ENCODE measurements at regions not wholly inside any gene's neighbourhood (a gene's known extent, or its start where the extent isn't known, plus 50 kb on each side); places are given as distances from the start of the nearest gene placed in this dataset.

DNA sequence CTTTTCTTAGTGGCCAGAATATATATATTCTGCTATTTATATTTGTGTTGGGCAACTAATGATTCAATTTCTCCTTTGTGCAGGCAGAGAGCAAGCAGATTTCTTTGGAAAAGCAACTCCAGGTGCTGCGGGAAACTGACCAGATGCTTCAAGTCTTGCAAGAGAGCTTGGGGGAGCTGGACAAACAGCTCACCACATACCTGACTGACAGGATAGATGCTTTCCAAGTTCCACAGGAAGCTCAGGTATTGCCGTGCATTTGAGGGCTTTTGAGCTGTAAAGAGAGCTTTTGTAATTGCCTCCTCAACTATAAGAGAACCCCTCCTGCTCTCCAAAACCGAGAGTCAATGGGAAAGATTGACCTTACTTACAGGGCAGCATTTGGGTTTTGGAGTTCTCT lies 203.5 kb downstream of the UTRN start:
- H3K36me3 ChIP-seq (replicated peaks in 1 of 2; ENCODE audit: control insufficient read depth in 1 of 2, insufficient read depth in 2 of 2, low read length in 2 of 2): peaks cover 40 to 75% of the 10 kb centered on the region in 2 experiments
- no peaks in the 10 kb centered on the region for H4K20me1 ChIP-seq (ENCODE audit: insufficient read depth, low read length)
- H3K4me2 ChIP-seq (ENCODE audit: low read depth, low read length): no peak overlapping the region
- ATAC-seq (no peak), DNase-seq (ENCODE audit: low spot score) (no peak), FAIRE-seq (no peak)
- TF ChIP-seq NCOA1 (CRISPR knock-in tag; IDR thresholded peaks at IDR 0.05): no peak
- TF ChIP-seq NFYC (CRISPR knock-in tag; IDR thresholded peaks at IDR 0.05): no peak
- TF ChIP-seq ZNF280B (CRISPR knock-in tag; IDR thresholded peaks at IDR 0.05; ENCODE audit: borderline replicate concordance): no peak
- H3K79me2 ChIP-seq (ENCODE audit: insufficient read depth, low read length): no peaks in the 10 kb centered on the region
- no peak overlapping the region for H3K27ac ChIP-seq (ENCODE audit: extremely low read length, insufficient read depth, low read length)
- no peaks in the 10 kb centered on the region for H3K9me3 ChIP-seq (ENCODE audit: low read length)
- 95% methylated on average over 3 of the region's 3 CpGs for WGBS (ENCODE audit: low lambda C conversion rate)
- no peak overlapping the region for H2AFZ ChIP-seq (ENCODE audit: low read length)
- no peak overlapping the region for H3K4me3 ChIP-seq (replicated peaks in 1 of 3; ENCODE audit: insufficient read depth in 1 of 3, low read depth in 2 of 3, low read length in 3 of 3)
- BruUV-seq (replicated peaks): no TSS peak
- POLR2A ChIA-PET: no interaction called here
- in situ Hi-C loops (cut with HindIII; ENCODE audit: extremely low pct_ligation_motif_present, low pct_unique_long_range_greater_than_20kb): no loop called here
- no peaks in the 10 kb centered on the region for H3K4me1 ChIP-seq (ENCODE audit: insufficient read depth, low read length)
- H3K27me3 ChIP-seq (ENCODE audit: control insufficient read depth in 1 of 2, insufficient read depth in 2 of 2, low read length in 2 of 2): no peaks in the 10 kb centered on the region
- intact Hi-C loops (cut with micrococcal nuclease; ENCODE audit: unreplicated experiment): no loop called here
- H3K9ac ChIP-seq (ENCODE audit: insufficient read depth, low read depth, low read length): no peak overlapping the region
- CTCF ChIA-PET (ENCODE audit: low intra/inter-chr PET ratio, low total read pairs): no interaction called here

DNA sequence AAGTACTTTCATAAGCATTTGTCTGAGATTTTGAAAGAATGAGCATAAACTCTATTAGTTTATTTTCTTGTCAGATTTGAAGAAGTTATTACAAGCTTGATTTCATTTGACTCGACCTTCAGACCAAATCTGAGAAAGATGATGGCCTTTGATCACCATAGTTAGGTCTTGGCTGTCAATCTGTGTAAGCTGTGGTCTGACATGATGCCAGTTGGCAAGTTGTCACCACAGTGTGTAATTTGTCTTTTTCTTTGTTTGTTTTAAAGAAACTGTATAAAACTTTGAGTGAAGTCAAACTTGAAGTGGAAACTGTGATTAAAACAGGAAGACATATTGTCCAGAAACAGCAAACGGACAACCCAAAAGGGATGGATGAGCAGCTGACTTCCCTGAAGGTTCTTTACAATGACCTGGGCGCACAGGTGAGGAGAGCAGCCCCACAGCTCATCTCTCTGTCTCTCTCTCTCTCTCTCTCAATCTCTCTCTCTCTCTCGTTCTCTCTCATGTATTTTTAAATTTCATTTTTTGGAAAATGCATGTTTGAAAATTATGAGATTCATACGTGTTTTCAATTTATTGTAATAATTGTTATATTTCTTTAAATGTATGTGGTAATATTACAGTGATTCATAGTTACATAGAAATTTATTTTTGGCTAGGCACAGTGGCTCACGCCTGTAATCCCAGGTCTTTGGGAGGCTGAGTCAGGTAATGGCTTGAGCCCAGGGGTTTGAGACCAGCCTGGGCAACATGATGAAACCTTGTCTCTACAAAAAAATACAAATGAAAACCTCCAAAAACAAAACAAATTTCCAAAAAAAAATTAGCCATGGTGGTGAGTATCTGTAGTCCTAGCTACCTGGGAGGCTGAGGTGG lies 208.1 kb downstream of the UTRN start:
- in situ Hi-C loops (cut with HindIII; ENCODE audit: extremely low pct_ligation_motif_present, low pct_unique_long_range_greater_than_20kb) (no loop called here), intact Hi-C loops (cut with micrococcal nuclease; ENCODE audit: unreplicated experiment) (no loop called here)
- BruUV-seq (replicated peaks): no TSS peak
- CTCF ChIA-PET (ENCODE audit: low intra/inter-chr PET ratio, low total read pairs): no interaction called here
- 96% methylated on average over 6 of the region's 6 CpGs for whole genome bisulfite sequencing (ENCODE audit: low lambda C conversion rate)
- no peak for DNase-seq (ENCODE audit: low spot score)
- POLR2A ChIA-PET: no interaction called here
- Histone ChIP-seq H3K27ac (ENCODE audit: extremely low read length, insufficient read depth, low read length) (no peak overlapping the region), H3K4me2 (ENCODE audit: low read depth, low read length) (no peak overlapping the region), H2AFZ (ENCODE audit: low read length) (no peak overlapping the region), H3K27me3 (ENCODE audit: control insufficient read depth in 1 of 2, insufficient read depth in 2 of 2, low read length in 2 of 2) (no peaks in the 10 kb centered on the region), H3K4me3 (replicated peaks in 1 of 3; ENCODE audit: insufficient read depth in 1 of 3, low read depth in 2 of 3, low read length in 3 of 3) (no peak overlapping the region), H3K9me3 (ENCODE audit: low read length) (no peaks in the 10 kb centered on the region), H3K79me2 (ENCODE audit: insufficient read depth, low read length) (no peaks in the 10 kb centered on the region), H3K9ac (ENCODE audit: insufficient read depth, low read depth, low read length) (no peak overlapping the region), H3K36me3 (replicated peaks in 1 of 2; ENCODE audit: control insufficient read depth in 1 of 2, insufficient read depth in 2 of 2, low read length in 2 of 2) (peaks cover 41 to 72% of the 10 kb centered on the region in 2 experiments), H3K4me1 (ENCODE audit: insufficient read depth, low read length) (no peaks in the 10 kb centered on the region), H4K20me1 (ENCODE audit: insufficient read depth, low read length) (peaks cover 6% of the 10 kb centered on the region)
- ATAC-seq: no peak
- FAIRE-seq: no peak
- TF ChIP-seq ZMAT3 (CRISPR knock-in tag; conservative IDR thresholded peaks at IDR 0.05) (no peak), JDP2 (CRISPR knock-in tag; IDR thresholded peaks at IDR 0.05; ENCODE audit: borderline replicate concordance) (no peak), CREBL2 (CRISPR knock-in tag; IDR thresholded peaks at IDR 0.05; ENCODE audit: borderline replicate concordance) (no peak), ARID5B (CRISPR knock-in tag; IDR thresholded peaks at IDR 0.05) (no peak)

Measured in HepG2 (cell line).